ENCODE measurements at regions not wholly inside any gene's neighbourhood (a gene's known extent, or its start where the extent isn't known, plus 50 kb on each side); places are given as distances from the start of the nearest gene placed in this dataset.

DNA sequence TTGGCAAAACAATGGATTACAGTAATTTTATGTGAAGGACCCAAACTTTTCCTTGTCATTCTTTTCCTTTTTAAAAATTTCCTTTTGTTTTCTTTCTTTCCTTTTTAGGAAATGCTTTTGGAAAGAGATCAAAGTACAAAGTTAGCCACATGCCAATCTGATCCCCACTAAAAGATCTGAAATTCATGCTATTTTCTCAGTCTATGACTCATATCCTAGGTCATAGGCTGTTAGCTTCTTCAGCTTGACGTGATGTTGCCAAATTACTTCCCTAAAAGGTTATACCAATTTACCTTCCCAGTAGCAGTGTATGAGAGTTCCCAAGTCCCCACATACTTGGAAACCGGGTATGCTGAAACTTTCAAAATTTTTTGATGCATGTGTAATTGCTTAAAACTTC is 355.3 kb downstream of the INSIG2 start:
- H4K20me1 ChIP-seq (replicated peaks; ENCODE audit: control insufficient read depth, insufficient read depth, low read length), result no peaks in the 10 kb centered on the region
- H3K4me3 ChIP-seq, result no peak overlapping the region
- H3K9me1 ChIP-seq (ENCODE audit: control insufficient read depth, insufficient read depth, low read length), result no peaks in the 10 kb centered on the region
- no peaks in the 10 kb centered on the region for H3K27me3 ChIP-seq (ENCODE audit: control insufficient read depth in 2 of 2, insufficient read depth in 2 of 2, low read length in 2 of 2)
- H2AFZ ChIP-seq (ENCODE audit: low read depth, low read length), result no peak overlapping the region
- no peaks in the 10 kb centered on the region for H3K4me1 ChIP-seq (replicated peaks in 1 of 2; ENCODE audit: control insufficient read depth in 2 of 2, insufficient read depth in 2 of 2, low read length in 2 of 2)
- no peak overlapping the region for H3K27ac ChIP-seq (ENCODE audit: extremely low read depth, low read depth, low read length)
- H3K79me2 ChIP-seq (ENCODE audit: control insufficient read depth, insufficient read depth, low read length), result no peaks in the 10 kb centered on the region
- 0% methylated on average over 2 of the region's 2 CpGs for WGBS (ENCODE audit: insufficient coverage, low coverage, missing lambda C conversion rate)
- ChIA-PET CTCF (ENCODE audit: low intra/inter-chr PET ratio) (no interaction called here), POLR2A (no interaction called here)
- in situ Hi-C loops (cut with MboI), result no loop called here
- H3K4me2 ChIP-seq (ENCODE audit: insufficient read depth, low read length), result no peak overlapping the region
- intact Hi-C loops (cut with micrococcal nuclease), result no loop called here
- BruUV-seq (replicated peaks), result no TSS peak
- DNase-seq (ENCODE audit: extremely low read depth in 1 of 4, low spot score in 3 of 4), result no peak
- H3K9ac ChIP-seq (ENCODE audit: insufficient read depth in 1 of 2, low read depth in 2 of 2, low read length in 2 of 2), result no peak overlapping the region
- FAIRE-seq, result no peak
- H3K9me3 ChIP-seq (replicated peaks; ENCODE audit: control insufficient read depth, insufficient read depth, low read depth, low read length), result no peaks in the 10 kb centered on the region; the same call in 1 of the 2 replicates
- H3K36me3 ChIP-seq (ENCODE audit: control insufficient read depth, insufficient read depth, low read length), result no peaks in the 10 kb centered on the region
- ATAC-seq, result no peak
- TF ChIP-seq RBM15 (IDR thresholded peaks at IDR 0.05; ENCODE audit: insufficient read depth, low read length), result no peak
- TF ChIP-seq, protein P1, sequence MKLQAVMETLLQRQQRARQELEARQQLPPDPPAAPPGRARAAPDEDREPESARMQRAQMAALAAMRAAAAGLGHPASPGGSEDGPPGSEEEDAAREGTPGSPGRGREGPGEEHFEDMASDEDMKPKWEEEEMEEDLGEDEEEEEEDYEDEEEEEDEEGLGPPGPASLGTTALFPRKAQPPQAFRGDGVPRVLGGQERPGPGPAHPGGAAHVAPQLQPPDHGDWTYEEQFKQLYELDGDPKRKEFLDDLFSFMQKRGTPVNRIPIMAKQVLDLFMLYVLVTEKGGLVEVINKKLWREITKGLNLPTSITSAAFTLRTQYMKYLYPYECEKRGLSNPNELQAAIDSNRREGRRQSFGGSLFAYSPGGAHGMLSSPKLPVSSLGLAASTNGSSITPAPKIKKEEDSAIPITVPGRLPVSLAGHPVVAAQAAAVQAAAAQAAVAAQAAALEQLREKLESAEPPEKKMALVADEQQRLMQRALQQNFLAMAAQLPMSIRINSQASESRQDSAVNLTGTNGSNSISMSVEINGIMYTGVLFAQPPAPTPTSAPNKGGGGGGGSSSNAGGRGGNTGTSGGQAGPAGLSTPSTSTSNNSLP (IDR thresholded peaks at IDR 0.05; ENCODE audit: borderline replicate concordance, low read depth, low read length), result no peak
- TF ChIP-seq, protein P2, sequence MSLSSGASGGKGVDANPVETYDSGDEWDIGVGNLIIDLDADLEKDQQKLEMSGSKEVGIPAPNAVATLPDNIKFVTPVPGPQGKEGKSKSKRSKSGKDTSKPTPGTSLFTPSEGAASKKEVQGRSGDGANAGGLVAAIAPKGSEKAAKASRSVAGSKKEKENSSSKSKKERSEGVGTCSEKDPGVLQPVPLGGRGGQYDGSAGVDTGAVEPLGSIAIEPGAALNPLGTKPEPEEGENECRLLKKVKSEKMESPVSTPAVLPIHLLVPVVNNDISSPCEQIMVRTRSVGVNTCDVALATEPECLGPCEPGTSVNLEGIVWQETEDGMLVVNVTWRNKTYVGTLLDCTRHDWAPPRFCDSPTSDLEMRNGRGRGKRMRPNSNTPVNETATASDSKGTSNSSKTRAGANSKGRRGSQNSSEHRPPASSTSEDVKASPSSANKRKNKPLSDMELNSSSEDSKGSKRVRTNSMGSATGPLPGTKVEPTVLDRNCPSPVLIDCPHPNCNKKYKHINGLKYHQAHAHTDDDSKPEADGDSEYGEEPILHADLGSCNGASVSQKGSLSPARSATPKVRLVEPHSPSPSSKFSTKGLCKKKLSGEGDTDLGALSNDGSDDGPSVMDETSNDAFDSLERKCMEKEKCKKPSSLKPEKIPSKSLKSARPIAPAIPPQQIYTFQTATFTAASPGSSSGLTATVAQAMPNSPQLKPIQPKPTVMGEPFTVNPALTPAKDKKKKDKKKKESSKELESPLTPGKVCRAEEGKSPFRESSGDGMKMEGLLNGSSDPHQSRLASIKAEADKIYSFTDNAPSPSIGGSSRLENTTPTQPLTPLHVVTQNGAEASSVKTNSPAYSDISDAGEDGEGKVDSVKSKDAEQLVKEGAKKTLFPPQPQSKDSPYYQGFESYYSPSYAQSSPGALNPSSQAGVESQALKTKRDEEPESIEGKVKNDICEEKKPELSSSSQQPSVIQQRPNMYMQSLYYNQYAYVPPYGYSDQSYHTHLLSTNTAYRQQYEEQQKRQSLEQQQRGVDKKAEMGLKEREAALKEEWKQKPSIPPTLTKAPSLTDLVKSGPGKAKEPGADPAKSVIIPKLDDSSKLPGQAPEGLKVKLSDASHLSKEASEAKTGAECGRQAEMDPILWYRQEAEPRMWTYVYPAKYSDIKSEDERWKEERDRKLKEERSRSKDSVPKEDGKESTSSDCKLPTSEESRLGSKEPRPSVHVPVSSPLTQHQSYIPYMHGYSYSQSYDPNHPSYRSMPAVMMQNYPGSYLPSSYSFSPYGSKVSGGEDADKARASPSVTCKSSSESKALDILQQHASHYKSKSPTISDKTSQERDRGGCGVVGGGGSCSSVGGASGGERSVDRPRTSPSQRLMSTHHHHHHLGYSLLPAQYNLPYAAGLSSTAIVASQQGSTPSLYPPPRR (CRISPR knock-in tag; IDR thresholded peaks at IDR 0.05; ENCODE audit: borderline replicate concordance), result no peak
- TF ChIP-seq, protein P3, sequence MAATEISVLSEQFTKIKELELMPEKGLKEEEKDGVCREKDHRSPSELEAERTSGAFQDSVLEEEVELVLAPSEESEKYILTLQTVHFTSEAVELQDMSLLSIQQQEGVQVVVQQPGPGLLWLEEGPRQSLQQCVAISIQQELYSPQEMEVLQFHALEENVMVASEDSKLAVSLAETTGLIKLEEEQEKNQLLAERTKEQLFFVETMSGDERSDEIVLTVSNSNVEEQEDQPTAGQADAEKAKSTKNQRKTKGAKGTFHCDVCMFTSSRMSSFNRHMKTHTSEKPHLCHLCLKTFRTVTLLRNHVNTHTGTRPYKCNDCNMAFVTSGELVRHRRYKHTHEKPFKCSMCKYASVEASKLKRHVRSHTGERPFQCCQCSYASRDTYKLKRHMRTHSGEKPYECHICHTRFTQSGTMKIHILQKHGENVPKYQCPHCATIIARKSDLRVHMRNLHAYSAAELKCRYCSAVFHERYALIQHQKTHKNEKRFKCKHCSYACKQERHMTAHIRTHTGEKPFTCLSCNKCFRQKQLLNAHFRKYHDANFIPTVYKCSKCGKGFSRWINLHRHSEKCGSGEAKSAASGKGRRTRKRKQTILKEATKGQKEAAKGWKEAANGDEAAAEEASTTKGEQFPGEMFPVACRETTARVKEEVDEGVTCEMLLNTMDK (IDR thresholded peaks at IDR 0.05; ENCODE audit: borderline replicate concordance, insufficient read depth, low read depth, low read length, poor library complexity, severe bottlenecking), result no peak
- 0 out of 2 replicates have a peak, but pooled peaks have one; percentile 33 for TF ChIP-seq FOSL1 (tag; conservative IDR thresholded peaks at IDR 0.05)
- no peak for TF ChIP-seq SMARCE1 (IDR thresholded peaks at IDR 0.05)
- TF ChIP-seq COPS2 (conservative IDR thresholded peaks at IDR 0.05), result no peak
- no peak for TF ChIP-seq KDM5B (IDR thresholded peaks at IDR 0.05; ENCODE audit: insufficient replicate concordance, low read depth, low read length)
- TF ChIP-seq, protein P4, sequence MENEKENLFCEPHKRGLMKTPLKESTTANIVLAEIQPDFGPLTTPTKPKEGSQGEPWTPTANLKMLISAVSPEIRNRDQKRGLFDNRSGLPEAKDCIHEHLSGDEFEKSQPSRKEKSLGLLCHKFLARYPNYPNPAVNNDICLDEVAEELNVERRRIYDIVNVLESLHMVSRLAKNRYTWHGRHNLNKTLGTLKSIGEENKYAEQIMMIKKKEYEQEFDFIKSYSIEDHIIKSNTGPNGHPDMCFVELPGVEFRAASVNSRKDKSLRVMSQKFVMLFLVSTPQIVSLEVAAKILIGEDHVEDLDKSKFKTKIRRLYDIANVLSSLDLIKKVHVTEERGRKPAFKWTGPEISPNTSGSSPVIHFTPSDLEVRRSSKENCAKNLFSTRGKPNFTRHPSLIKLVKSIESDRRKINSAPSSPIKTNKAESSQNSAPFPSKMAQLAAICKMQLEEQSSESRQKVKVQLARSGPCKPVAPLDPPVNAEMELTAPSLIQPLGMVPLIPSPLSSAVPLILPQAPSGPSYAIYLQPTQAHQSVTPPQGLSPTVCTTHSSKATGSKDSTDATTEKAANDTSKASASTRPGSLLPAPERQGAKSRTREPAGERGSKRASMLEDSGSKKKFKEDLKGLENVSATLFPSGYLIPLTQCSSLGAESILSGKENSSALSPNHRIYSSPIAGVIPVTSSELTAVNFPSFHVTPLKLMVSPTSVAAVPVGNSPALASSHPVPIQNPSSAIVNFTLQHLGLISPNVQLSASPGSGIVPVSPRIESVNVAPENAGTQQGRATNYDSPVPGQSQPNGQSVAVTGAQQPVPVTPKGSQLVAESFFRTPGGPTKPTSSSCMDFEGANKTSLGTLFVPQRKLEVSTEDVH (IDR thresholded peaks at IDR 0.05; ENCODE audit: low read depth, partially characterized antibody), result no peak
- no peak for TF ChIP-seq ZFP30 (CRISPR knock-in tag; IDR thresholded peaks at IDR 0.05; ENCODE audit: borderline replicate concordance)

All from K562 (cell line).